ENCODE measurements at regions not wholly inside any gene's neighbourhood (a gene's known extent, or its start where the extent isn't known, plus 50 kb on each side); places are given as distances from the start of the nearest gene placed in this dataset.

DNA sequence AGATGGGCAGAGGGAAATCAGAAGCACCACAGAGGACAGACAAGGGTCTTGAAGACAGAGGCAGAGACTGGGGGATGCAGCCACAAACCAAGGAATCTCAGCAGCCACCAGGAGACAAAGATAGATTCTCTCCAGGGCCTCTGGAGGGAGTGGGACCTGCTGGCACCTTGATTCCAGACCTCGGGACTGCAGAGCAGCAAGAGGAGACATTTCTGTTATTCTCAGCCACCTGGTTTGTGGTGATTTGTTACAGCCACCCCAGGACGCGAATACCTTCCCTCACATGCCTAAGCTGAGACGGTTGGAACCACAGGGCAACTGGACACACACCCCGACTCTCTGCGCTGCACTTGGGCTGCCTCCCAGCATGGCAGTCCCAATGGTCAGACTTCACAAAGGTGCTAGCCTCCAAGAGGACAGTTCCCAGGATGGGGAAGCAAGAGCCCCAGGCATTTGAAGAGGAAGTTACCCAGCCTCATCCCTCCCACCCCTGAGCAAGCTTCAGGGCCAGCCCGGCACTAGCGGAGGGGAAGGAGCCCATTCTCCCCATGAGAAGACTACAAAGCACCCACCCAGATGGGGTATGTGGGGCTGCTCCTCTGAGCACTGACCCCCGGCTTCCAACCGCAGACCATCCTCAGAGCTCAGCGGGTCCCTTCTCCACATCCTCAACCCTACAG is 104.6 kb upstream of the INSIG1 start:
- Histone ChIP-seq H3K27me3 (ENCODE audit: insufficient read depth, low read length) (no peaks in the 10 kb centered on the region), H3K36me3 (ENCODE audit: control insufficient read depth in 1 of 2, insufficient read depth in 2 of 2, low read length in 2 of 2) (no peaks in the 10 kb centered on the region), H3K9me3 (ENCODE audit: control insufficient read depth in 1 of 2, insufficient read depth in 1 of 2, low read depth in 1 of 2, low read length in 2 of 2) (no peaks in the 10 kb centered on the region), H3K4me2 (ENCODE audit: low read length) (no peak overlapping the region), H3K9ac (ENCODE audit: low read length) (no peak overlapping the region), H3K4me3 (replicated peaks in 1 of 2; ENCODE audit: low read depth in 1 of 2, low read length in 2 of 2) (no peak overlapping the region), H3K27ac (ENCODE audit: low read depth, low read length) (no peak overlapping the region), H3K79me2 (ENCODE audit: insufficient read depth, low read length) (no peaks in the 10 kb centered on the region), H3K4me1 (ENCODE audit: control insufficient read depth in 1 of 2, insufficient read depth in 2 of 2, low read length in 2 of 2) (peaks cover 0 to 3% of the 10 kb centered on the region in 2 experiments; a peak in 1 of 4 replicates), H3K9me2 (ENCODE audit: insufficient read depth) (no peaks in the 10 kb centered on the region), H4K20me1 (ENCODE audit: insufficient read depth) (no peaks in the 10 kb centered on the region), H2AFZ (ENCODE audit: low read depth, low read length, poor library complexity, severe bottlenecking) (no peak overlapping the region)
- DNase-seq (ENCODE audit: low read depth, low spot score) (no peak), ATAC-seq (no peak)
- ChIA-PET POLR2A (no interaction called here), CTCF (interaction anchor here (1.6 kb wide), 1 partner anchor 151 kb away, joined by 3 read pairs; no protein-coding TSS in a partner anchor), RAD21 (ENCODE audit: low non-redundant PET in 1 of 2, low total read pairs in 2 of 2, uncharacterized antibody in 2 of 2, unreplicated experiment in 2 of 2) (no interaction called here)
- TF ChIP-seq FOSL1 (IDR thresholded peaks at IDR 0.05; ENCODE audit: low read depth) (no peak), SIN3A (IDR thresholded peaks at IDR 0.05; ENCODE audit: low read depth) (no peak)
- intact Hi-C loops (cut with micrococcal nuclease) = loop anchor here (5.0 kb wide), 1 partner anchor 104 kb away; the partner anchor contains the start of gene INSIG1
- no TSS peak for BruUV-seq (replicated peaks)

- H3K9me2 ChIP-seq (ENCODE audit: insufficient read depth) = no peaks in the 10 kb centered on the region
- no peaks in the 10 kb centered on the region for H4K20me1 ChIP-seq (ENCODE audit: insufficient read depth)
- no peaks in the 10 kb centered on the region for H3K27me3 ChIP-seq (ENCODE audit: insufficient read depth, low read length)
- H2AFZ ChIP-seq (ENCODE audit: low read depth, low read length, poor library complexity, severe bottlenecking) = no peak overlapping the region
- H3K9me3 ChIP-seq (ENCODE audit: control insufficient read depth in 1 of 2, insufficient read depth in 1 of 2, low read depth in 1 of 2, low read length in 2 of 2) = no peaks in the 10 kb centered on the region
- no peak overlapping the region for H3K9ac ChIP-seq (ENCODE audit: low read length)
- peaks cover 0 to 3% of the 10 kb centered on the region in 2 experiments; a peak in 1 of 4 replicates for H3K4me1 ChIP-seq (ENCODE audit: control insufficient read depth in 1 of 2, insufficient read depth in 2 of 2, low read length in 2 of 2)
- H3K27ac ChIP-seq (ENCODE audit: low read depth, low read length) = no peak overlapping the region
- BruUV-seq (replicated peaks) = no TSS peak
- no peaks in the 10 kb centered on the region for H3K79me2 ChIP-seq (ENCODE audit: insufficient read depth, low read length)
- intact Hi-C loops (cut with micrococcal nuclease) = loop anchor here (5.0 kb wide), 1 partner anchor 104 kb away; the partner anchor contains the start of gene INSIG1
- ChIA-PET CTCF (interaction anchor here (1.6 kb wide), 1 partner anchor 151 kb away, joined by 3 read pairs; no protein-coding TSS in a partner anchor), RAD21 (ENCODE audit: low non-redundant PET in 1 of 2, low total read pairs in 2 of 2, uncharacterized antibody in 2 of 2, unreplicated experiment in 2 of 2) (no interaction called here), POLR2A (no interaction called here)
- no peak for DNase-seq (ENCODE audit: low read depth, low spot score)
- H3K4me2 ChIP-seq (ENCODE audit: low read length) = no peak overlapping the region
- ATAC-seq = no peak
- no peak overlapping the region for H3K4me3 ChIP-seq (replicated peaks in 1 of 2; ENCODE audit: low read depth in 1 of 2, low read length in 2 of 2)
- H3K36me3 ChIP-seq (ENCODE audit: control insufficient read depth in 1 of 2, insufficient read depth in 2 of 2, low read length in 2 of 2) = no peaks in the 10 kb centered on the region
- TF ChIP-seq EGR1 (IDR thresholded peaks at IDR 0.05; ENCODE audit: low read depth) (no peak), TCF7L2 (IDR thresholded peaks at IDR 0.05; ENCODE audit: borderline replicate concordance, extremely low read depth, insufficient read depth, insufficient read length) (no peak), POLR2AphosphoS5 (IDR thresholded peaks at IDR 0.05; ENCODE audit: low read depth, low read length) (no peak), POLR2A (IDR thresholded peaks at IDR 0.05; ENCODE audit: borderline replicate concordance, extremely low read depth, insufficient read depth, insufficient read length) (no peak), CEBPB (IDR thresholded peaks at IDR 0.05; ENCODE audit: low read depth) (no peak), CBX3 (IDR thresholded peaks at IDR 0.05; ENCODE audit: low read depth) (no peak), EZH2 (IDR thresholded peaks at IDR 0.05) (no peak), ZFX (IDR thresholded peaks at IDR 0.05) (no peak), SP1 (IDR thresholded peaks at IDR 0.05; ENCODE audit: low read depth) (no peak), EZH2phosphoT487 (IDR thresholded peaks at IDR 0.05; ENCODE audit: borderline replicate concordance) (no peak), ELF1 (IDR thresholded peaks at IDR 0.05; ENCODE audit: borderline replicate concordance, low read depth) (no peak), YY1 (IDR thresholded peaks at IDR 0.05; ENCODE audit: extremely low read depth, insufficient replicate concordance, low read depth, low read length) (no peak), REST (IDR thresholded peaks at IDR 0.05; ENCODE audit: low read depth) (no peak)
- TF ChIP-seq, protein P1, sequence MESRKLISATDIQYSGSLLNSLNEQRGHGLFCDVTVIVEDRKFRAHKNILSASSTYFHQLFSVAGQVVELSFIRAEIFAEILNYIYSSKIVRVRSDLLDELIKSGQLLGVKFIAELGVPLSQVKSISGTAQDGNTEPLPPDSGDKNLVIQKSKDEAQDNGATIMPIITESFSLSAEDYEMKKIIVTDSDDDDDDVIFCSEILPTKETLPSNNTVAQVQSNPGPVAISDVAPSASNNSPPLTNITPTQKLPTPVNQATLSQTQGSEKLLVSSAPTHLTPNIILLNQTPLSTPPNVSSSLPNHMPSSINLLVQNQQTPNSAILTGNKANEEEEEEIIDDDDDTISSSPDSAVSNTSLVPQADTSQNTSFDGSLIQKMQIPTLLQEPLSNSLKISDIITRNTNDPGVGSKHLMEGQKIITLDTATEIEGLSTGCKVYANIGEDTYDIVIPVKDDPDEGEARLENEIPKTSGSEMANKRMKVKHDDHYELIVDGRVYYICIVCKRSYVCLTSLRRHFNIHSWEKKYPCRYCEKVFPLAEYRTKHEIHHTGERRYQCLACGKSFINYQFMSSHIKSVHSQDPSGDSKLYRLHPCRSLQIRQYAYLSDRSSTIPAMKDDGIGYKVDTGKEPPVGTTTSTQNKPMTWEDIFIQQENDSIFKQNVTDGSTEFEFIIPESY (IDR thresholded peaks at IDR 0.05; ENCODE audit: extremely low read depth, insufficient replicate concordance, low read length) = no peak
These were observed 104.0 kb upstream of the INSIG1 start for GRCh38 chr7:155193716-155194115.
